SK-N-SH (cell line): ENCODE measurements at regions not wholly inside any gene's neighbourhood (a gene's known extent, or its start where the extent isn't known, plus 50 kb on each side); places are given as distances from the start of the nearest gene placed in this dataset.

Experiments
- CTCF ChIA-PET: fragments of 300-600, 350-600 bp; formaldehyde crosslinking; extraction: SDS; loops from one replicate; lab custom pipeline; 2021; lab: Yijun Ruan, JAX
- POLR2A ChIA-PET: fragments of 350-600 bp; sonication (Branson Sonifier 250); formaldehyde crosslinking; extraction: SDS; loops from one replicate; lab custom pipeline; 2020; ENCODE audit warnings: antibody characterized with exemption, inconsistent platforms; lab: Yijun Ruan, JAX
- DNase-seq: peaks from one replicate; pipeline ENCODE4 v3.0.0; 2012
- H2AFZ ChIP-seq: fragments of 200-600 bp; sonication (generic); 2 replicates; pipeline ENCODE4 v1.8.1; 2016; ENCODE audit warnings: antibody characterized with exemption, mild to moderate bottlenecking, low read depth
- H3F3A ChIP-seq: fragments of 200-600 bp; sonication (generic); replicated peaks from 2 replicates; pipeline ENCODE3; 2016; ENCODE audit warnings: antibody characterized with exemption, mild to moderate bottlenecking; ENCODE audit not compliant: insufficient read depth
- H3K27ac ChIP-seq, 2 experiments: fragments of 200-500 bp in 1 of 2; fragments of 200-600 bp in 1 of 2; sonication (Bioruptor generic) in 1 of 2; sonication (generic), shearing (Covaris generic) in 1 of 2; 2 replicates each; pipeline versions ENCODE4 v1.5.1 to v1.6.1; 2014 to 2016; ENCODE audit warnings: low read depth in 2 of 2, inconsistent platforms in 1 of 2, low read length in 1 of 2, mild to moderate bottlenecking in 1 of 2, mixed read lengths in 1 of 2
- H3K27me3 ChIP-seq: fragments of 200-600 bp; sonication (generic), shearing (Covaris generic); 2 replicates; pipeline ENCODE4 v1.6.1; 2016; ENCODE audit warnings: mixed run types; ENCODE audit not compliant: insufficient read depth
- H3K36me3 ChIP-seq, 2 experiments: fragments of 200-500 bp in 1 of 2; fragments of 200-600 bp in 1 of 2; sonication (Bioruptor generic) in 1 of 2; sonication (generic) in 1 of 2; replicated peaks in 1 of 2; 2 replicates each; pipeline versions ENCODE3 to v1.5.1; 2014 to 2016; ENCODE audit warnings: low read length in 1 of 2, mild to moderate bottlenecking in 1 of 2; ENCODE audit not compliant: insufficient read depth in 2 of 2, control insufficient read depth in 1 of 2
- H3K4me1 ChIP-seq, 2 experiments: fragments of 200-500 bp in 1 of 2; fragments of 200-600 bp in 1 of 2; sonication (Bioruptor generic) in 1 of 2; sonication (generic), shearing (Covaris generic) in 1 of 2; 2 replicates each; pipeline versions ENCODE4 v1.5.1 to v1.6.1; 2014 to 2016; ENCODE audit warnings: low read depth in 1 of 2, low read length in 1 of 2, mixed run types in 1 of 2; ENCODE audit not compliant: insufficient read depth in 2 of 2, control insufficient read depth in 1 of 2
- H3K4me2 ChIP-seq: fragments of 200-600 bp; sonication (generic), shearing (Covaris generic); 2 replicates; pipeline ENCODE4 v1.6.1; 2017; ENCODE audit warnings: mixed run types
- H3K4me3 ChIP-seq, 2 experiments: fragments of 200-500 bp in 1 of 2; fragments of 200-600 bp in 1 of 2; sonication (Bioruptor generic) in 1 of 2; sonication (generic), shearing (Covaris generic) in 1 of 2; 2 replicates each; pipeline versions ENCODE4 v1.5.1 to v1.8.1; 2014 to 2016; ENCODE audit warnings: low read depth in 2 of 2, inconsistent platforms in 1 of 2, low read length in 1 of 2, mild to moderate bottlenecking in 1 of 2, mixed read lengths in 1 of 2, moderate library complexity in 1 of 2
- H3K79me2 ChIP-seq: fragments of 200-600 bp; sonication (generic); 2 replicates; pipeline ENCODE4 v1.8.1; 2017; ENCODE audit warnings: mild to moderate bottlenecking; ENCODE audit not compliant: insufficient read depth
- H3K9ac ChIP-seq: fragments of 200-600 bp; sonication (generic); 2 replicates; pipeline ENCODE4 v1.6.1; 2017; ENCODE audit warnings: mixed run types
- H3K9me2 ChIP-seq: fragments of 200-600 bp; sonication (generic); 2 replicates; pipeline ENCODE4 v1.6.1; 2017; ENCODE audit warnings: mixed run types
- H3K9me3 ChIP-seq: fragments of 200-600 bp; sonication (generic); 2 replicates; pipeline ENCODE4 v1.6.1; 2017; ENCODE audit warnings: mixed run types, mild to moderate bottlenecking, moderate library complexity
- H4K20me1 ChIP-seq: fragments of 200-600 bp; sonication (generic); 2 replicates; pipeline ENCODE4 v1.6.1; 2017; ENCODE audit warnings: mild to moderate bottlenecking, mixed run types; ENCODE audit not compliant: insufficient read depth
- CHD2 ChIP-seq: fragments of 150-350 bp; IDR thresholded peaks from 2 replicates; pipeline ENCODE4 v1.6.1; 2018; ENCODE audit warnings: low read length; ENCODE audit not compliant: partially characterized antibody
- EP300 ChIP-seq, 2 experiments: IDR thresholded peaks; 2 replicates each; pipeline versions ENCODE4 v1.4.0 to v1.6.1; 2012; ENCODE audit warnings: borderline replicate concordance in 1 of 2, low read depth in 1 of 2, low read length in 1 of 2
- FOSL2 ChIP-seq: IDR thresholded peaks from 2 replicates; pipeline ENCODE4 v1.4.0; 2012; ENCODE audit warnings: low read depth, mild to moderate bottlenecking, moderate library complexity, borderline replicate concordance
- GATA2 ChIP-seq: sonication (generic); formaldehyde crosslinking; IDR thresholded peaks from 2 replicates; pipeline ENCODE4 v1.5.0; 2020; ENCODE audit warnings: mild to moderate bottlenecking, missing genetic modification reagents
- MEF2A ChIP-seq: IDR thresholded peaks from 2 replicates; pipeline ENCODE4 v1.4.0; 2012; ENCODE audit warnings: low read depth, borderline replicate concordance
- MXI1 ChIP-seq: IDR thresholded peaks from 2 replicates; pipeline ENCODE4 v1.6.1; 2012; ENCODE audit warnings: mild to moderate bottlenecking, low read depth, low read length, improper control_type of control experiment
- WGBS: methylation state at CpG from one replicate; pipeline ENCODE4 v1.1.6; 2017; ENCODE audit warnings: low lambda C conversion rate; 5-methylcytosine and 5-hydroxymethylcytosine counted together

DNA sequence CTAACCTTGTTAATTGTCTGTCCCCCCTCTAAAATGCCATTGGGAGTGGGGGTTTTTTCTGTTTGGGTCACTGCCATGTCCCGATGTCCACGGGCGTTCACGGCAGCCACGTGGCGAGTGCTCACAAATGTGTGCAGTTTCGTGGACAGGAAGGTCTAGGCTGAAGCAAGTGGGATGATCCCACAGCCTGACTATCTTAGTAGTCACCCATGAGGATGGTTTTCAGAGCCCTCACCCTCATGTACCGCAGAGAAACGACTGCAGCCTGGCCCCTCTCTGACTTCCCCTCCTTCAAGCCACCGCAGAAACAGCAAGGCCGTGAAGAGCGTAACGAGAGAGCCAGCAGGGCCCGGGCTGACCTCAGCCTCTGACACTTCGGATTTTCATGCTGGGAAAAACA, 52.3 kb upstream of the COX20 start:
- H3K9ac ChIP-seq = no peak overlapping the region
- no peak overlapping the region for H3K4me3 ChIP-seq
- H3K36me3 ChIP-seq = no peaks in the 10 kb centered on the region
- no peak overlapping the region for H3K4me2 ChIP-seq
- TF ChIP-seq FOSL2 (no peak), MEF2A (no peak), EP300 (IDR thresholded peaks at IDR 0.05; ENCODE audit: borderline replicate concordance in 1 of 2, low read depth in 1 of 2, low read length in 1 of 2) (no peak), GATA2 (CRISPR knock-in tag) (no peak), MXI1 (no peak), CHD2 (no peak)
- TF ChIP-seq, all 33 proteins: peak for 0
- no peak overlapping the region for H3K27ac ChIP-seq
- H3K79me2 ChIP-seq = no peaks in the 10 kb centered on the region; the same call in 1 of the 2 replicates
- no peaks in the 10 kb centered on the region for H4K20me1 ChIP-seq
- ChIA-PET CTCF (interaction anchor here (1.4 to 3.5 kb wide), 2 partner anchors 11 to 14 kb away, joined by 5 to 17 read pairs; no protein-coding TSS in a partner anchor), POLR2A (no interaction called here)
- no peaks in the 10 kb centered on the region for H3K9me2 ChIP-seq
- H3K9me3 ChIP-seq = no peaks in the 10 kb centered on the region
- no peaks in the 10 kb centered on the region for H3K27me3 ChIP-seq
- WGBS = 96% methylated on average over 15 of the region's 15 CpGs
- H3K4me1 ChIP-seq = no peaks in the 10 kb centered on the region
- no peak overlapping the region for H2AFZ ChIP-seq
- H3F3A ChIP-seq = peaks cover 7% of the 10 kb centered on the region
- no peak for DNase-seq
